ENCODE measurements at regions not wholly inside any gene's neighbourhood (a gene's known extent, or its start where the extent isn't known, plus 50 kb on each side); places are given as distances from the start of the nearest gene placed in this dataset.
"Not testable (repeated sequence)": the region's sequence is repeated elsewhere in the genome, so short reads cannot be mapped to it uniquely, and the experiment has no call there.

GRCh38 chr10:10044922-10045764 lies 972.5 kb upstream of the CELF2 start:
- no peak for DNase-seq (ENCODE audit: low read depth in 2 of 2, low spot score in 1 of 2)

- DNase-seq (ENCODE audit: low read depth in 2 of 2, low spot score in 1 of 2) = no peak
Measured at GRCh38 chr10:10045765-10046028, 972.0 kb upstream of the CELF2 start.

GRCh38 chr10:10047426-10047825 lies 970.2 kb upstream of the CELF2 start:
- no peak for DNase-seq (ENCODE audit: low read depth in 2 of 2, low spot score in 1 of 2)

- DNase-seq (ENCODE audit: low read depth in 2 of 2, low spot score in 1 of 2) = no peak
Measured at GRCh38 chr10:10053051-10053450, 964.6 kb upstream of the CELF2 start.

- DNase-seq (ENCODE audit: low read depth in 2 of 2, low spot score in 1 of 2) = no peak
Measured at GRCh38 chr10:10054466-10054865, 963.2 kb upstream of the CELF2 start.

GRCh38 chr10:10055656-10056442 lies 961.8 kb upstream of the CELF2 start:
- DNase-seq (ENCODE audit: low read depth in 2 of 2, low spot score in 1 of 2) = no peak

GRCh38 chr10:10056961-10057360 lies 960.7 kb upstream of the CELF2 start:
- DNase-seq (ENCODE audit: low read depth in 2 of 2, low spot score in 1 of 2) = no peak

- no peak for DNase-seq (ENCODE audit: low read depth in 2 of 2, low spot score in 1 of 2)
Measured at GRCh38 chr10:10067644-10068043, 950.0 kb upstream of the CELF2 start.

- not testable (repeated sequence) for DNase-seq (ENCODE audit: low read depth in 2 of 2, low spot score in 1 of 2)
Measured at GRCh38 chr10:10074847-10075246, 942.8 kb upstream of the CELF2 start.

- no peak for DNase-seq (ENCODE audit: low read depth in 2 of 2, low spot score in 1 of 2)
Measured at GRCh38 chr10:10078446-10078845, 939.2 kb upstream of the CELF2 start.

GRCh38 chr10:10092581-10092980 lies 925.1 kb upstream of the CELF2 start:
- no peak for DNase-seq (ENCODE audit: low read depth in 2 of 2, low spot score in 1 of 2)

GRCh38 chr10:10093021-10093420 lies 924.7 kb upstream of the CELF2 start:
- DNase-seq (ENCODE audit: low read depth in 2 of 2, low spot score in 1 of 2) = no peak

GRCh38 chr10:10094691-10095090 lies 923.0 kb upstream of the CELF2 start:
- DNase-seq (ENCODE audit: low read depth in 2 of 2, low spot score in 1 of 2) = no peak

GRCh38 chr10:10096296-10096695 lies 921.4 kb upstream of the CELF2 start:
- DNase-seq (ENCODE audit: low read depth in 2 of 2, low spot score in 1 of 2) = no peak

- DNase-seq (ENCODE audit: low read depth in 2 of 2, low spot score in 1 of 2) = no peak
Measured at GRCh38 chr10:10096898-10097297, 920.8 kb upstream of the CELF2 start.

- DNase-seq (ENCODE audit: low read depth in 2 of 2, low spot score in 1 of 2) = no peak
Measured at GRCh38 chr10:10101106-10101505, 916.6 kb upstream of the CELF2 start.

- no peak for DNase-seq (ENCODE audit: low read depth in 2 of 2, low spot score in 1 of 2)
Measured at GRCh38 chr10:10110844-10111490, 906.7 kb upstream of the CELF2 start.

GRCh38 chr10:10118131-10118530 lies 899.5 kb upstream of the CELF2 start:
- no peak for DNase-seq (ENCODE audit: low read depth in 2 of 2, low spot score in 1 of 2)

- DNase-seq (ENCODE audit: low read depth in 2 of 2, low spot score in 1 of 2) = no peak
Measured at GRCh38 chr10:10120671-10121070, 897.0 kb upstream of the CELF2 start.

- no peak for DNase-seq (ENCODE audit: low read depth in 2 of 2, low spot score in 1 of 2)
Measured at GRCh38 chr10:10125676-10126075, 892.0 kb upstream of the CELF2 start.

GRCh38 chr10:10126218-10126617 lies 891.5 kb upstream of the CELF2 start:
- no peak for DNase-seq (ENCODE audit: low read depth in 2 of 2, low spot score in 1 of 2)

- DNase-seq (ENCODE audit: low read depth in 2 of 2, low spot score in 1 of 2) = no peak
Measured at GRCh38 chr10:10128387-10128786, 889.3 kb upstream of the CELF2 start.
